ENCODE measurements at regions not wholly inside any gene's neighbourhood (a gene's known extent, or its start where the extent isn't known, plus 50 kb on each side); places are given as distances from the start of the nearest gene placed in this dataset.

- TF ChIP-seq, protein P1, sequence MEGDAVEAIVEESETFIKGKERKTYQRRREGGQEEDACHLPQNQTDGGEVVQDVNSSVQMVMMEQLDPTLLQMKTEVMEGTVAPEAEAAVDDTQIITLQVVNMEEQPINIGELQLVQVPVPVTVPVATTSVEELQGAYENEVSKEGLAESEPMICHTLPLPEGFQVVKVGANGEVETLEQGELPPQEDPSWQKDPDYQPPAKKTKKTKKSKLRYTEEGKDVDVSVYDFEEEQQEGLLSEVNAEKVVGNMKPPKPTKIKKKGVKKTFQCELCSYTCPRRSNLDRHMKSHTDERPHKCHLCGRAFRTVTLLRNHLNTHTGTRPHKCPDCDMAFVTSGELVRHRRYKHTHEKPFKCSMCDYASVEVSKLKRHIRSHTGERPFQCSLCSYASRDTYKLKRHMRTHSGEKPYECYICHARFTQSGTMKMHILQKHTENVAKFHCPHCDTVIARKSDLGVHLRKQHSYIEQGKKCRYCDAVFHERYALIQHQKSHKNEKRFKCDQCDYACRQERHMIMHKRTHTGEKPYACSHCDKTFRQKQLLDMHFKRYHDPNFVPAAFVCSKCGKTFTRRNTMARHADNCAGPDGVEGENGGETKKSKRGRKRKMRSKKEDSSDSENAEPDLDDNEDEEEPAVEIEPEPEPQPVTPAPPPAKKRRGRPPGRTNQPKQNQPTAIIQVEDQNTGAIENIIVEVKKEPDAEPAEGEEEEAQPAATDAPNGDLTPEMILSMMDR (IDR thresholded peaks at IDR 0.05) = no peak
- no peak for TF ChIP-seq POLR2AphosphoS5 (IDR thresholded peaks at IDR 0.05)
Observed at GRCh38 chr2:220489121-220489520, 861.7 kb downstream of the SLC4A3 start.
